Smooth muscle cell (in vitro differentiated cells): ENCODE measurements at regions not wholly inside any gene's neighbourhood (a gene's known extent, or its start where the extent isn't known, plus 50 kb on each side); places are given as distances from the start of the nearest gene placed in this dataset.
"Not testable (repeated sequence)": the region's sequence is repeated elsewhere in the genome, so short reads cannot be mapped to it uniquely, and the experiment has no call there.

Experiments used
- DNase-seq: peaks from one replicate; lab custom pipeline; 2025; ENCODE audit not compliant: unreplicated experiment; lab: John Stamatoyannopoulos, UW
- H2AFZ ChIP-seq: fragments of 200-600 bp; sonication (generic); 2 replicates; pipeline ENCODE4 v1.6.0; 2016; ENCODE audit warnings: antibody characterized with exemption, low read depth, mild to moderate bottlenecking
- H3F3A ChIP-seq: fragments of 200-600 bp; sonication (generic); 2 replicates; pipeline ENCODE4 v1.6.0; 2017; ENCODE audit warnings: antibody characterized with exemption, low read depth
- H3K27ac ChIP-seq: fragments of 200-600 bp; sonication (generic); 2 replicates; pipeline ENCODE4 v1.5.1; 2016; ENCODE audit warnings: low read depth, mild to moderate bottlenecking
- H3K27me3 ChIP-seq: fragments of 200-600 bp; sonication (generic); 2 replicates; pipeline ENCODE4 v1.6.1; 2016; ENCODE audit warnings: low read depth, mild to moderate bottlenecking
- H3K36me3 ChIP-seq: fragments of 200-600 bp; sonication (generic); 2 replicates; pipeline ENCODE4 v1.5.1; 2016; ENCODE audit warnings: low read depth
- H3K4me1 ChIP-seq: fragments of 200-600 bp; sonication (generic); 2 replicates; pipeline ENCODE4 v1.5.1; 2016; ENCODE audit warnings: low read depth
- H3K4me2 ChIP-seq: fragments of 200-600 bp; sonication (generic); 2 replicates; pipeline ENCODE4 v1.6.0; 2016; ENCODE audit warnings: mild to moderate bottlenecking
- H3K4me3 ChIP-seq: fragments of 200-600 bp; sonication (generic); 2 replicates; pipeline ENCODE4 v1.5.1; 2016; ENCODE audit warnings: mild to moderate bottlenecking
- H3K79me2 ChIP-seq: fragments of 200-600 bp; sonication (generic); 2 replicates; pipeline ENCODE4 v1.6.0; 2016; ENCODE audit warnings: low read depth, mild to moderate bottlenecking
- H3K9ac ChIP-seq: fragments of 200-600 bp; sonication (generic); 2 replicates; pipeline ENCODE4 v1.6.0; 2016; ENCODE audit warnings: low read depth
- H3K9me3 ChIP-seq: fragments of 200-600 bp; sonication (generic); replicated peaks from 2 replicates; pipeline ENCODE4 v1.5.1; 2016; ENCODE audit warnings: low read depth
- H4K20me1 ChIP-seq: fragments of 200-600 bp; sonication (generic); 2 replicates; pipeline ENCODE4 v1.6.0; 2016; ENCODE audit warnings: low read depth
- CTCF ChIP-seq: fragments of 200-600 bp; sonication (generic); IDR thresholded peaks from 2 replicates; pipeline ENCODE4 v1.5.1; 2017; ENCODE audit warnings: borderline replicate concordance, mild to moderate bottlenecking, antibody characterized with exemption; ENCODE audit not compliant: insufficient read depth, poor library complexity, severe bottlenecking
- WGBS: methylation state at CpG from one replicate; pipeline ENCODE4 v1.1.7; 2016; ENCODE audit warnings: low lambda C conversion rate; 5-methylcytosine and 5-hydroxymethylcytosine counted together

GRCh38 chr4:173722075-173722474, 192.0 kb upstream of the HAND2 start:
- no peak for TF ChIP-seq CTCF
- no peak for DNase-seq
- H3K36me3 ChIP-seq: no peaks in the 10 kb centered on the region
- H4K20me1 ChIP-seq: no peaks in the 10 kb centered on the region
- H3K4me2 ChIP-seq: no peak overlapping the region
- no peaks in the 10 kb centered on the region for H3K79me2 ChIP-seq
- H3K27ac ChIP-seq: no peak overlapping the region
- no peak overlapping the region for H2AFZ ChIP-seq
- 100% methylated on average over 1 of the region's 1 CpG for WGBS
- no peaks in the 10 kb centered on the region for H3K27me3 ChIP-seq
- H3K4me1 ChIP-seq: no peaks in the 10 kb centered on the region
- no peak overlapping the region for H3K4me3 ChIP-seq
- no peak overlapping the region for H3K9ac ChIP-seq
- no peaks in the 10 kb centered on the region for H3F3A ChIP-seq
- peaks cover 5% of the 10 kb centered on the region for H3K9me3 ChIP-seq

DNA sequence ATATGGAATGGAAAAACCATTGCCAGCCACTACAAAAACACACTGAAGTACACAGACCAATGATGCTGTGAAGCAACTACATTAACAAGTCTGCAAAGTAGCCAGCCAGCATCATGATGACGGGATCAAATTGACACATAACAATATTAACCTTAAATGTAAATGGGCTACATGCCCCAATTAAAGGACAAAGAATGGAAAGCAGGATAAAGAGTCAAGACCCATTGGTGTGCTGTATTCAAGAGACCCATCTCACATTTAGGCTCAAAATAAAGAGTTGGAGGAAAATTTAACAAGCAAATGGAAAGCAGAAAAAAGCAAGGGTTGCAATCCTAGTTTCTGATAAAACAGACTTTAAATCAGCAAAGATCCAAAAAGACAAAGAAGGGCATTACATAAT, 188.5 kb upstream of the HAND2 start:
- 96% methylated on average over 1 of the region's 1 CpG for WGBS
- H3K27me3 ChIP-seq, H2AFZ ChIP-seq, H3K4me2 ChIP-seq, H3K27ac ChIP-seq, H3K4me1 ChIP-seq, H3K4me3 ChIP-seq, H3K9me3 ChIP-seq, H3K36me3 ChIP-seq, H3K79me2 ChIP-seq, H4K20me1 ChIP-seq, DNase-seq, H3K9ac ChIP-seq, H3F3A ChIP-seq: not testable (repeated sequence)

DNA sequence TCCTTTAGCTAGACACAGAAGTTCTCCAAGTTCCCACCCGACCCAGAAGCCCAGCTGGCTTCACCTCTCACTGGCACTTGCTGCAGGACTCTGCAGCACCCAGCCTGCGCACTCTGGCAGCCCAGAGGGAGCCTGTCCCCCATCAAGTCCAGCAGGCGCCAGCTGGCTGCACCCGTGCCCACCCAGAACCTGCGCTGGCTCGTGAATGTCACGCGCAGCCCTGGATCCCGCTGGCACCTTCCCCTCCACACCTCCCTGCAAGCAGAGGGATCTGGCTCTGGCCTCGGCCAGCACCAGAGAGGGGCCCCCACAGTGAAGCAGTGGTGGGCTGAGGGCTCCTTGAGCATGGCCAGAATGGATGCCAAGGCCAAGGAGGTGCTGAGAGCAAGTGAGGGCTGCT, 187.6 kb upstream of the HAND2 start:
- H3K9me3 ChIP-seq: peaks cover 5% of the 10 kb centered on the region
- no peak overlapping the region for H2AFZ ChIP-seq
- WGBS: 90% methylated on average over 10 of the region's 10 CpGs
- H3K36me3 ChIP-seq: no peaks in the 10 kb centered on the region
- DNase-seq: no peak
- no peak overlapping the region for H3K4me2 ChIP-seq
- no peak overlapping the region for H3K4me3 ChIP-seq
- no peak overlapping the region for H3K9ac ChIP-seq
- H3K79me2 ChIP-seq: no peaks in the 10 kb centered on the region
- H3F3A ChIP-seq: no peaks in the 10 kb centered on the region
- no peaks in the 10 kb centered on the region for H3K4me1 ChIP-seq
- H3K27ac ChIP-seq: no peak overlapping the region
- H4K20me1 ChIP-seq: no peaks in the 10 kb centered on the region
- no peak for TF ChIP-seq CTCF
- no peaks in the 10 kb centered on the region for H3K27me3 ChIP-seq

GRCh38 chr4:173714456-173714855, 184.4 kb upstream of the HAND2 start:
- Histone ChIP-seq H3K36me3 (no peaks in the 10 kb centered on the region), H3K9me3 (peaks cover 5% of the 10 kb centered on the region), H3K4me1 (no peaks in the 10 kb centered on the region), H3K4me3 (no peak overlapping the region), H3K27ac (no peak overlapping the region), H3K9ac (no peak overlapping the region), H3K4me2 (no peak overlapping the region), H2AFZ (no peak overlapping the region), H4K20me1 (no peaks in the 10 kb centered on the region), H3K27me3 (no peaks in the 10 kb centered on the region), H3K79me2 (no peaks in the 10 kb centered on the region), H3F3A (no peaks in the 10 kb centered on the region)
- DNase-seq: no peak
- no peak for TF ChIP-seq CTCF
- 84% methylated on average over 5 of the region's 5 CpGs for WGBS
